Calu3 (cell line): ENCODE measurements at regions not wholly inside any gene's neighbourhood (a gene's known extent, or its start where the extent isn't known, plus 50 kb on each side); places are given as distances from the start of the nearest gene placed in this dataset.
"Not testable (repeated sequence)": the region's sequence is repeated elsewhere in the genome, so short reads cannot be mapped to it uniquely, and the experiment has no call there.

Experiments
- BruUV-seq: library from RNA; stranded (reverse); fragments of 400-500 nt; replicated peaks from 2 replicates; lab custom pipeline; 2021; lab: Mats Ljungman, UMichigan
- CTCF ChIA-PET: fragments of 300-600 bp; sonication (Branson Sonifier 250); formaldehyde crosslinking; loops from one replicate; lab custom pipeline; 2022; ENCODE audit warnings: antibody characterized with exemption; lab: Charles Lee
- DNase-seq: peaks from one replicate; pipeline ENCODE4 v3.0.0; 2022
- H3K27ac Mint-ChIP-seq: one replicate; pipeline ENCODE4 v1.8.0; 2022; ENCODE audit warnings: mixed read lengths; ENCODE audit not compliant: unreplicated experiment
- H3K27me3 Mint-ChIP-seq: one replicate; pipeline ENCODE4 v1.8.0; 2022; ENCODE audit warnings: mixed read lengths; ENCODE audit not compliant: unreplicated experiment
- H3K36me3 Mint-ChIP-seq: one replicate; pipeline ENCODE4 v1.8.0; 2022; ENCODE audit warnings: mild to moderate bottlenecking, moderate library complexity, mixed read lengths; ENCODE audit not compliant: insufficient read depth, unreplicated experiment
- H3K4me1 Mint-ChIP-seq: one replicate; pipeline ENCODE4 v1.8.0; 2022; ENCODE audit warnings: mild to moderate bottlenecking, low read depth, mixed read lengths; ENCODE audit not compliant: unreplicated experiment
- H3K4me3 Mint-ChIP-seq: one replicate; pipeline ENCODE4 v1.8.0; 2022; ENCODE audit warnings: mild to moderate bottlenecking, low read depth, moderate library complexity, mixed read lengths; ENCODE audit not compliant: unreplicated experiment
- H3K9me3 Mint-ChIP-seq: one replicate; pipeline ENCODE4 v1.8.0; 2022; ENCODE audit warnings: low read depth, mixed read lengths; ENCODE audit not compliant: unreplicated experiment
- intact Hi-C: fragments of 100-400 bp; cut with micrococcal nuclease; formaldehyde crosslinking; loops from one replicate; pipeline ENCODE4 v1.10.0; 2022; ENCODE audit not compliant: unreplicated experiment
- TF ChIP-seq, protein P1 (sequence below): fragments of 200-600 bp; IDR thresholded peaks from one replicate; pipeline ENCODE4 v1.8.0; 2022; ENCODE audit warnings: antibody characterized with exemption; ENCODE audit not compliant: unreplicated experiment

DNA sequence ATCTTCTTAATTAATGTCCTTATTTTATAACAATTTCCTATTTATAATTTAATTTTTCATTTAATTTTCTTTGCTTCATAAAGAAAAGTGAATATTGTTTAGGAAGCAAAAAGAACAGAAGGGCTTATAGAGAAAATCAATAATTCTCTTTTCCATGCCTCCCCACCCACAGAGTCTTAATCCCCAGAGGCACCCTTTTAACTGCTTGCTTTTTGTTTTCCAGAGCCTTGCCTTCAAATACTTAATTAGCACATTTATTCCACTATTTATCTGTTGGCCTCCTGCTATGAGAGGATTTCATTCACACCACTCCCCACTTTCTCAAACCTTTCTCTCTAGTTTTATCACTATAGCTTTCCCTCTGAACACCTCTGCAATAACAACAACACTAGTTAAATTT is 373.6 kb downstream of the MBD2 start:
- no TSS peak for BruUV-seq
- no peaks in the 10 kb centered on the region for H3K27me3 Mint-ChIP-seq
- DNase-seq = no peak
- CTCF ChIA-PET = no interaction called here
- no peak overlapping the region for H3K4me3 Mint-ChIP-seq
- intact Hi-C loops = loop anchor here (10.0 kb wide), 1 partner anchor 56 kb away; no protein-coding TSS in a partner anchor
- peaks cover 29% of the 10 kb centered on the region for H3K9me3 Mint-ChIP-seq
- TF ChIP-seq, protein P1, sequence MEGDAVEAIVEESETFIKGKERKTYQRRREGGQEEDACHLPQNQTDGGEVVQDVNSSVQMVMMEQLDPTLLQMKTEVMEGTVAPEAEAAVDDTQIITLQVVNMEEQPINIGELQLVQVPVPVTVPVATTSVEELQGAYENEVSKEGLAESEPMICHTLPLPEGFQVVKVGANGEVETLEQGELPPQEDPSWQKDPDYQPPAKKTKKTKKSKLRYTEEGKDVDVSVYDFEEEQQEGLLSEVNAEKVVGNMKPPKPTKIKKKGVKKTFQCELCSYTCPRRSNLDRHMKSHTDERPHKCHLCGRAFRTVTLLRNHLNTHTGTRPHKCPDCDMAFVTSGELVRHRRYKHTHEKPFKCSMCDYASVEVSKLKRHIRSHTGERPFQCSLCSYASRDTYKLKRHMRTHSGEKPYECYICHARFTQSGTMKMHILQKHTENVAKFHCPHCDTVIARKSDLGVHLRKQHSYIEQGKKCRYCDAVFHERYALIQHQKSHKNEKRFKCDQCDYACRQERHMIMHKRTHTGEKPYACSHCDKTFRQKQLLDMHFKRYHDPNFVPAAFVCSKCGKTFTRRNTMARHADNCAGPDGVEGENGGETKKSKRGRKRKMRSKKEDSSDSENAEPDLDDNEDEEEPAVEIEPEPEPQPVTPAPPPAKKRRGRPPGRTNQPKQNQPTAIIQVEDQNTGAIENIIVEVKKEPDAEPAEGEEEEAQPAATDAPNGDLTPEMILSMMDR = no peak
- H3K4me1 Mint-ChIP-seq = no peaks in the 10 kb centered on the region
- H3K27ac Mint-ChIP-seq = no peak overlapping the region
- no peaks in the 10 kb centered on the region for H3K36me3 Mint-ChIP-seq

DNA sequence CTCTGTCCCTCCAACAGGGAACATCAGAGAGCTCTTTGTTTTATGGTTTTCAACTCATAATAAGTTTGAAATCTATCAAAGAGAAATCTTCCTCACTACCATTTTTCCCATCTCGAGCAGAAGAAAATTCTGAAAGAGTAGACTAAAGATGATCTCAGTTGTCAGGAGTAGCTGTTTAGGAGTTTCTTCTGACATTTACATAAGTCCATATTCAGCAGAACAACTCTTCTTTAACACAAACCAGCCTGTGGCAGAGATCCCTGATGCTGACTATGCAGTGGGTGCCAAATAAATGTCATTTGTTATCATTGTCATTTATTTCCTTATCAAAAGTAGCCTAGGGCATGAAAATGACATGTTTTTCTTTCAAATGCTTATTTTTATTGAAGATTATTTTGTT is 380.7 kb downstream of the MBD2 start:
- CTCF ChIA-PET = no interaction called here
- BruUV-seq = no TSS peak
- Mint-ChIP-seq H3K4me1 (no peaks in the 10 kb centered on the region), H3K27me3 (no peaks in the 10 kb centered on the region), H3K4me3 (no peak overlapping the region), H3K36me3 (no peaks in the 10 kb centered on the region), H3K9me3 (peaks cover 10% of the 10 kb centered on the region), H3K27ac (no peak overlapping the region)
- intact Hi-C loops = no loop called here
- DNase-seq = no peak
- TF ChIP-seq, protein P1 = no peak

DNA sequence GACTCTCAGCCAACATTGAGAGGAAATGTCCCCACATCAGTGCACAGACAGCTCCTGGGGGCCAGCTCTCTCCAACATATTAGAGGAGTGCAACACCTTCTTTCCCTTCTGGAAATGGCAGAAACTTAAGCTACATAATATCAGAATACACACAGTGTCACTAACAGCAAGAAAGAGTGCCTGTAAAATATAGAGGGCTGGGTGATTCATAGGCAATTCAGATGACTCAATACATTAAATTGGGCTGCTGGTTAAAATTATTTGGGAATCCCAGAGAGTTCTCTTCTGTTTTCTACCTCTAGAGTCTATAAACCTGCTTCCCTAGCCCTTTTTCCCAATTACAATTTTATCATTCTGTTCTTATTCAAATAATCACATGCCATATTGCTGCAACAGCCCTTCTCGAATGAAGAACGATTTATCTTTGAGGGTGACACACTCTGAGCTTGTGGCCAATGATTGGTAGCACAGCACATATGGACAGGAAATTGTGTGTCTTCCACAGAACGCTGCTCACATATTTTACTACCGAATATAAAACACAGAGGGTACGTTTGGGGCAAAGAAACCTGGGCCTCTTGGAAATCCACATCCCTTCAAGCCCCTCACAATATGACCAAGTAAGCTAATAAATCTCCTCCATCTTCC is 381.2 kb downstream of the MBD2 start:
- H3K9me3 Mint-ChIP-seq = peaks cover 10% of the 10 kb centered on the region
- no peaks in the 10 kb centered on the region for H3K36me3 Mint-ChIP-seq
- no peak overlapping the region for H3K27ac Mint-ChIP-seq
- BruUV-seq = no TSS peak
- H3K4me3 Mint-ChIP-seq = no peak overlapping the region
- no peak for DNase-seq
- no peaks in the 10 kb centered on the region for H3K4me1 Mint-ChIP-seq
- no peaks in the 10 kb centered on the region for H3K27me3 Mint-ChIP-seq
- intact Hi-C loops = no loop called here
- CTCF ChIA-PET = no interaction called here
- TF ChIP-seq, protein P1 = no peak

DNA sequence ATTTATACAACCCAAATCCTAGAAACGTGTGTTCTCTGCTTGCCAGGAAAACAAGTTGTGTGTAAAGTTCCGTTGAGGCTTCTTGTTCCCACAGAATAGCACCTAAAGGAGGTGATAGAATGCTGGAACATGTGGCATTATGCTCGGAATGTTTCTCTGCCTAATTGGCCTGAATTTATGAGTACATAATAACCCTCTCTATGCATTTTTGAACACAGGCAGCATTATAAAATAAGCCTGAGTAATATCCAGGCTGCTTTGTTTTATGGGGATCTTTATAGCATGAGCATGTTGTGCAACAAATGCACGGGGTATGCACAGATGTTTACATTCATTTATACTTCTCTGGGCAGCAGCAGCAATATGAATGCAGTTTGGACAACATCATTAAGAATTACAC is 385.7 kb downstream of the MBD2 start:
- H3K4me3 Mint-ChIP-seq = no peak overlapping the region
- H3K9me3 Mint-ChIP-seq = peaks cover 4% of the 10 kb centered on the region
- intact Hi-C loops = no loop called here
- H3K27me3 Mint-ChIP-seq = no peaks in the 10 kb centered on the region
- CTCF ChIA-PET = no interaction called here
- H3K27ac Mint-ChIP-seq = no peak overlapping the region
- H3K36me3 Mint-ChIP-seq = no peaks in the 10 kb centered on the region
- no peak for DNase-seq
- no TSS peak for BruUV-seq
- no peaks in the 10 kb centered on the region for H3K4me1 Mint-ChIP-seq
- TF ChIP-seq, protein P1 = no peak

DNA sequence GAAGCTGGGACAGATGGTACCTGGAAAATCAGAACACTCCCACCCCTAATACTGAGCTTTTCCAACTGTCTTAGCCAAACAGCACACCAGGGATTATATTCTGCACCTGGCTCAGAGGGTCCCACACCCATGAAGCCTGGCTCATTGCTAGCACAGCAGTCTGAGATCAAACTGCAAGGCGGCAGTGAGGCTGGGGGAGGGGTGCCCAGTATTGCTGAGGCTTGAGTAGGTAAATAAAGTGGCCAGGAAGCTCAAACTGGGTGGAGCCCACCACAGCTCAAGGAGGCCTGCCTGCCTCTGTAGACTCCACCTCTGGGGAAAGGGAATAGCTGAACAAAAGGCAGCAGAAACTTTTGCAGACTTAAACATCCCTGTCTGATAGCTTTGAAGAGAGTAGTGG is 403.3 kb downstream of the MBD2 start:
- intact Hi-C loops, H3K4me3 Mint-ChIP-seq, H3K9me3 Mint-ChIP-seq, H3K36me3 Mint-ChIP-seq, CTCF ChIA-PET, BruUV-seq, H3K27ac Mint-ChIP-seq, H3K27me3 Mint-ChIP-seq: not testable (repeated sequence)
- peaks cover 27% of the 10 kb centered on the region for H3K4me1 Mint-ChIP-seq
- peak; percentile 7 for DNase-seq
